ENCODE measurements at regions not wholly inside any gene's neighbourhood (a gene's known extent, or its start where the extent isn't known, plus 50 kb on each side); places are given as distances from the start of the nearest gene placed in this dataset.

- in situ Hi-C loops (cut with MboI; ENCODE audit: low sequenced_read_pairs) = no loop called here
- no peaks in the 10 kb centered on the region for H3K4me1 ChIP-seq
- H3K27me3 ChIP-seq (ENCODE audit: low read depth) = 0 out of 2 replicates have a peak, but pooled peaks cover 4% of the 10 kb centered on the region
- no peaks in the 10 kb centered on the region for H3K36me3 ChIP-seq (replicated peaks)
- no peaks in the 10 kb centered on the region for H3K9me3 ChIP-seq
- H3K4me3 ChIP-seq = no peak overlapping the region
- DNase-seq (ENCODE audit: low spot score in 2 of 2) = no peak
Measured at GRCh38 chr1:203420263-203420662, 55.3 kb upstream of the PRELP start.

- Histone ChIP-seq H3K4me3 (no peak overlapping the region), H3K27me3 (ENCODE audit: low read depth) (peaks cover 7% of the 10 kb centered on the region; the same call in 1 of the 2 replicates), H3K36me3 (replicated peaks) (no peaks in the 10 kb centered on the region), H3K9me3 (no peaks in the 10 kb centered on the region), H3K4me1 (no peaks in the 10 kb centered on the region)
- DNase-seq (ENCODE audit: low spot score in 2 of 2) = no peak
- in situ Hi-C loops (cut with MboI; ENCODE audit: low sequenced_read_pairs) = no loop called here
Measured at GRCh38 chr1:203421246-203421645, 54.4 kb upstream of the PRELP start.

- Histone ChIP-seq H3K4me1 (no peaks in the 10 kb centered on the region), H3K27me3 (ENCODE audit: low read depth) (peaks cover 11% of the 10 kb centered on the region; the same call in 1 of the 2 replicates), H3K36me3 (replicated peaks) (no peaks in the 10 kb centered on the region), H3K4me3 (no peak overlapping the region), H3K9me3 (no peaks in the 10 kb centered on the region)
- no peak for DNase-seq (ENCODE audit: low spot score in 2 of 2)
- in situ Hi-C loops (cut with MboI; ENCODE audit: low sequenced_read_pairs) = no loop called here
Measured at GRCh38 chr1:203422116-203422515, 53.5 kb upstream of the PRELP start.

GRCh38 chr1:203422656-203423055 is 53.0 kb upstream of the PRELP start:
- no peak overlapping the region for H3K4me3 ChIP-seq
- no peak for DNase-seq (ENCODE audit: low spot score in 2 of 2)
- in situ Hi-C loops (cut with MboI; ENCODE audit: low sequenced_read_pairs) = no loop called here

GRCh38 chr1:203424285-203424684 is 51.3 kb upstream of the PRELP start:
- in situ Hi-C loops (cut with MboI; ENCODE audit: low sequenced_read_pairs) = no loop called here
- H3K9me3 ChIP-seq = no peaks in the 10 kb centered on the region
- H3K27me3 ChIP-seq (ENCODE audit: low read depth) = peaks cover 20% of the 10 kb centered on the region
- no peak for DNase-seq (ENCODE audit: low spot score in 2 of 2)
- H3K36me3 ChIP-seq (replicated peaks) = no peaks in the 10 kb centered on the region
- H3K4me1 ChIP-seq = no peaks in the 10 kb centered on the region
- no peak overlapping the region for H3K4me3 ChIP-seq

More at GRCh38 chr1:203422656-203423055, 53.0 kb upstream of the PRELP start:
- Histone ChIP-seq H3K4me1 (no peaks in the 10 kb centered on the region), H3K27me3 (ENCODE audit: low read depth) (peaks cover 11% of the 10 kb centered on the region; the same call in 1 of the 2 replicates), H3K36me3 (replicated peaks) (no peaks in the 10 kb centered on the region), H3K9me3 (no peaks in the 10 kb centered on the region)

GRCh38 chr1:203424861-203425662 is 50.5 kb upstream of the PRELP start:
- DNase-seq (ENCODE audit: low spot score in 2 of 2) = no peak
- H3K4me1 ChIP-seq = no peaks in the 10 kb centered on the region

GRCh38 chr1:203425663-203425975 is 50.0 kb upstream of the PRELP start:
- no peak for DNase-seq (ENCODE audit: low spot score in 2 of 2)
- peaks cover 22% of the 10 kb centered on the region for H3K27me3 ChIP-seq (ENCODE audit: low read depth)
- H3K9me3 ChIP-seq = no peaks in the 10 kb centered on the region
- H3K36me3 ChIP-seq (replicated peaks) = no peaks in the 10 kb centered on the region
- in situ Hi-C loops (cut with MboI; ENCODE audit: low sequenced_read_pairs) = no loop called here
- no peak overlapping the region for H3K4me3 ChIP-seq
- H3K4me1 ChIP-seq = no peaks in the 10 kb centered on the region

More at GRCh38 chr1:203424861-203425662, 50.5 kb upstream of the PRELP start:
- Histone ChIP-seq H3K27me3 (ENCODE audit: low read depth) (peaks cover 22% of the 10 kb centered on the region), H3K9me3 (no peaks in the 10 kb centered on the region), H3K4me3 (no peak overlapping the region), H3K36me3 (replicated peaks) (no peaks in the 10 kb centered on the region)
- in situ Hi-C loops (cut with MboI; ENCODE audit: low sequenced_read_pairs) = no loop called here
